HEK293 (cell line): ENCODE measurements at regions not wholly inside any gene's neighbourhood (a gene's known extent, or its start where the extent isn't known, plus 50 kb on each side); places are given as distances from the start of the nearest gene placed in this dataset.

Experiments
- CTCF ChIA-PET: fragments of 350-600 bp; formaldehyde crosslinking; extraction: SDS; loops from one replicate; lab custom pipeline; 2021; ENCODE audit warnings: antibody characterized with exemption; lab: Yijun Ruan, JAX
- POLR2A ChIA-PET: fragments of 300-600 bp; formaldehyde crosslinking; extraction: SDS; loops from one replicate; lab custom pipeline; 2020; ENCODE audit warnings: antibody characterized with exemption, inconsistent platforms; lab: Yijun Ruan, JAX
- H3K27ac ChIP-seq: fragments of 200-500 bp; sonication (Bioruptor generic); 2 replicates; pipeline ENCODE4 v1.5.1; 2014; ENCODE audit warnings: low read depth, low read length, control low read depth, inconsistent platforms; ENCODE audit errors: extremely low read depth
- H3K36me3 ChIP-seq, 2 experiments: fragments of 200-500 bp in 1 of 2; sonication (Bioruptor generic) in 1 of 2; 1 replicate in 1 of 2; 2 replicates in 1 of 2; pipeline ENCODE4 v1.5.1; 2014 to 2017; ENCODE audit warnings: inconsistent platforms in 2 of 2, low read length in 2 of 2; ENCODE audit not compliant: control insufficient read depth in 2 of 2, insufficient read depth in 1 of 2
- H3K4me1 ChIP-seq: fragments of 200-500 bp; sonication (Bioruptor generic); 2 replicates; pipeline ENCODE4 v1.5.1; 2014; ENCODE audit warnings: mild to moderate bottlenecking, low read length, inconsistent platforms; ENCODE audit not compliant: control insufficient read depth, insufficient read depth
- H3K4me3 ChIP-seq: 2 replicates; pipeline ENCODE4 v1.5.1; 2011; ENCODE audit warnings: low read depth, mild to moderate bottlenecking, control low read depth, low read length, moderate library complexity
- H3K9me3 ChIP-seq: fragments of 200-500 bp; sonication (Bioruptor generic); 2 replicates; pipeline ENCODE4 v1.5.1; 2014; ENCODE audit warnings: low read depth, low read length, inconsistent platforms; ENCODE audit not compliant: control insufficient read depth, insufficient read depth
- BCL11A ChIP-seq: fragments of 450-650 bp; formaldehyde crosslinking; IDR thresholded peaks from 2 replicates; pipeline ENCODE4 v1.5.1; 2016; ENCODE audit warnings: low read depth, missing biosample characterization, missing genetic modification characterization
- IKZF3 ChIP-seq: fragments of 450-650 bp; IDR thresholded peaks from 2 replicates; pipeline ENCODE4 v1.5.0; 2018; ENCODE audit warnings: missing biosample characterization, mild to moderate bottlenecking, missing genetic modification characterization, moderate library complexity
- WT1 ChIP-seq: fragments of 450-650 bp; formaldehyde crosslinking; IDR thresholded peaks from 2 replicates; pipeline ENCODE4 v1.5.1; 2016; ENCODE audit warnings: missing biosample characterization, missing genetic modification characterization
- ZBTB20 ChIP-seq: fragments of 450-650 bp; formaldehyde crosslinking; IDR thresholded peaks from 2 replicates; pipeline ENCODE4 v1.5.1; 2016; ENCODE audit warnings: missing biosample characterization, missing genetic modification characterization
- ZBTB21 ChIP-seq: fragments of 450-650 bp; formaldehyde crosslinking; IDR thresholded peaks from 2 replicates; pipeline ENCODE4 v1.5.1; 2017; ENCODE audit warnings: missing biosample characterization, missing genetic modification characterization
- ZEB2 ChIP-seq: fragments of 450-650 bp; formaldehyde crosslinking; IDR thresholded peaks from 2 replicates; pipeline ENCODE4 v1.5.1; 2016; ENCODE audit warnings: missing biosample characterization, missing genetic modification characterization
- ZNF114 ChIP-seq: fragments of 450-650 bp; formaldehyde crosslinking; IDR thresholded peaks from 2 replicates; pipeline ENCODE4 v1.5.0; 2017; ENCODE audit warnings: missing biosample characterization, missing genetic modification characterization
- ZNF223 ChIP-seq: fragments of 450-650 bp; formaldehyde crosslinking; IDR thresholded peaks from 2 replicates; pipeline ENCODE4 v1.5.1; 2016; ENCODE audit warnings: missing biosample characterization, missing genetic modification characterization
- ZNF416 ChIP-seq: fragments of 450-650 bp; formaldehyde crosslinking; IDR thresholded peaks from 2 replicates; pipeline ENCODE4 v1.5.1; 2016; ENCODE audit warnings: missing biosample characterization, missing genetic modification characterization
- ZNF571 ChIP-seq: fragments of 450-650 bp; formaldehyde crosslinking; IDR thresholded peaks from 2 replicates; pipeline ENCODE4 v1.5.0; 2017; ENCODE audit warnings: missing biosample characterization, missing genetic modification characterization
- ZNF654 ChIP-seq: fragments of 450-650 bp; formaldehyde crosslinking; IDR thresholded peaks from 2 replicates; pipeline ENCODE4 v1.5.1; 2016; ENCODE audit warnings: low read depth, missing biosample characterization, missing genetic modification characterization
- ZNF664 ChIP-seq: fragments of 450-650 bp; formaldehyde crosslinking; IDR thresholded peaks from 2 replicates; pipeline ENCODE4 v1.5.1; 2016; ENCODE audit warnings: missing biosample characterization, missing genetic modification characterization
- ZNF830 ChIP-seq: fragments of 450-650 bp; IDR thresholded peaks from 2 replicates; pipeline ENCODE4 v1.5.0; 2018; ENCODE audit warnings: missing biosample characterization, missing genetic modification characterization, low read depth, mild to moderate bottlenecking, moderate library complexity
- TF ChIP-seq, protein P1 (sequence below): fragments of 450-650 bp; formaldehyde crosslinking; IDR thresholded peaks from 2 replicates; pipeline ENCODE4 v1.5.1; 2016; ENCODE audit warnings: missing biosample characterization, missing genetic modification characterization
- TF ChIP-seq, protein P2 (sequence below): fragments of 450-650 bp; formaldehyde crosslinking; conservative IDR thresholded peaks from 2 replicates; pipeline ENCODE4 v1.5.1; 2016; ENCODE audit warnings: low read depth, missing biosample characterization, missing genetic modification characterization

DNA sequence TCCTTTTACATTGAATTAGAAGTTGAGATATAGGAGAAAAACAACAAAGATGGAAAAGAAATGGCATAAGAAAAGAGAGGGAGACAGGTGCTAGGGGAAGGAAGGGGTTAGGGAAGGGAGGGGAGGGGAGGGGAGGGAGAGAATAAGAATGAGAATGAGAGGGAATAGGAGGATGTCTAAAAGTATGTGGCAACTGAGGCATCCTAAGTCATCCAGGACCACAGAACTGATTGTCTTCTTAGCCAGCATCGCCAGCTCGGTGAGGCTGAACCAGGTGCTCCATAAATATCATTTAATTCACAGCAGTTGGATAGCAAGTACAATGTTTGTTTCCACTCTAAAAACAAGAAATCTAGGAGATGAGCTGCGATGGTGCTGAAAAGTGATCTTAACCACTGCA is 393.5 kb downstream of the TMEM182 start:
- ChIA-PET POLR2A (no interaction called here), CTCF (no interaction called here)
- Histone ChIP-seq H3K27ac (no peak overlapping the region), H3K4me3 (no peak overlapping the region), H3K9me3 (no peaks in the 10 kb centered on the region), H3K36me3 (no peaks in the 10 kb centered on the region), H3K4me1 (no peaks in the 10 kb centered on the region)
- TF ChIP-seq ZBTB21 (tag by site-specific recombination), result no peak
- no peak for TF ChIP-seq ZBTB20
- no peak for TF ChIP-seq ZEB2 (tag by site-specific recombination)
- TF ChIP-seq ZNF830, result no peak
- TF ChIP-seq ZNF416 (tag by site-specific recombination), result no peak
- TF ChIP-seq ZNF114, result no peak
- TF ChIP-seq ZNF571 (tag by site-specific recombination), result no peak
- TF ChIP-seq WT1 (tag by site-specific recombination), result no peak

DNA sequence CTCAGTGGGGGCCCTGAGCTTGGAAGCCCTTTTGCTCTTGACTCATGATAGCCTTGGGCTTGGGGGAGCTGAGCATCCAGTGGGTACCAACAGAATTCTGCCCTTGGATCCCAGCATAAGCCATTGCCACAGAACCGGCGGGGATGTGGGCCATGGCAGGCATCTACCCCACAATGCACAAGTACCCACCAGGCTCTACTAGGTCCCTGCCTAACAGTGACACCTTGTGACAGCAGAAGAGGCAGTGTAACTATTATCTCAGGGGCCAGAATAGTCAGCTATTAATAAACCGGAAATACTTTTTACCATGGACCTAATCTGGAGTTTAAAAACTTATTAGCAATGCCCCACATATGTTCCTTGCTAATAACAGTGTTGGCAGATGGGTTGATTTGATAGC is 397.2 kb downstream of the TMEM182 start:
- Histone ChIP-seq H3K36me3 (no peaks in the 10 kb centered on the region), H3K4me1 (no peaks in the 10 kb centered on the region), H3K4me3 (no peak overlapping the region)
- CTCF ChIA-PET, result interaction anchor here (1.5 kb wide), 1 partner anchor 183 kb away, joined by 5 read pairs; no protein-coding TSS in a partner anchor
- no peak for TF ChIP-seq ZNF416 (tag by site-specific recombination)
- TF ChIP-seq ZNF223 (tag by site-specific recombination), result no peak
- no peak for TF ChIP-seq BCL11A (tag by site-specific recombination)
- no peak for TF ChIP-seq IKZF3
- TF ChIP-seq, all 188 proteins: peak for 0
- H3K27ac ChIP-seq, result no peak overlapping the region
- H3K9me3 ChIP-seq, result no peaks in the 10 kb centered on the region
- POLR2A ChIA-PET, result no interaction called here

DNA sequence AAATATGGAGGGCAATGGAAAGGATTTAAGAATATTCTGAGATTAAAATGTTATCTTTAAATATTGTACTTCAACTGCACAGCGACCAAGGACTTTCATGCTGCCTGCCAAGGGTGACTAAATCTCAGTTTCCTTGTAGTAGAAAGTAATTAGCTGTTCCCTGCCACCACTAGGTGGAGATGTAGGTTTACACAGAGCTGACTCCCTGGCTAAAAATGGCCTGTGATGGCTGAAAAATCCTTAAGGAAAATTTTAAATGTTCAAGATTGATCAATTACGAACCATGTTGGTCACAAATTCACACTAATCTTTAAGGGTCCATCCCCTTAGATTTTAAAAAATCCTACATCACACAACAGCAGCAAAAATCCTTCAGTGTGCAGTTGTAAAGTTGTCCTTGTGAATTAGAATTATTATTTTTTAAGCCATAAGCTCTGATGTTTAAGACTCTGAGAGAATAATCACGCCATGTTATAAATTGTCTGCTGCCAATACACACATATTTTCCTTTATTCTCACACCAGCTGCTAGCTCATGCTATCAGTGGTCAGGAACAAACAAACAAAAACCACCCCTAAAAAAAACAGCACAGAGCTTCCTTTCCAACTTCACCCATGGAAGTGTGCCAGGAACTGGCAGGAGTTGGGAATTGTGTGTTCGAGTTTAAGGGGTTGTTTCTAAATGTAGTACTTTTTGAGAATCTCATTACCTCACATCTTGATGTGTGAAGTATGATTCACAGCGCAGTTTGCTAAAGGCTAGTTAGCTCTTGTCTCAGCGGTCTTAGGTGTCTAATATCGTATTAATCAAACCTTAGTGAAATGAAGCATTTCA is 399.8 kb downstream of the TMEM182 start:
- Histone ChIP-seq H3K4me1 (no peaks in the 10 kb centered on the region), H3K9me3 (no peaks in the 10 kb centered on the region), H3K4me3 (no peak overlapping the region), H3K27ac (no peak overlapping the region), H3K36me3 (no peaks in the 10 kb centered on the region)
- POLR2A ChIA-PET, result no interaction called here
- TF ChIP-seq ZNF664 (tag by site-specific recombination), result no peak
- peak; percentile 70 for TF ChIP-seq ZNF654
- TF ChIP-seq, protein P1, sequence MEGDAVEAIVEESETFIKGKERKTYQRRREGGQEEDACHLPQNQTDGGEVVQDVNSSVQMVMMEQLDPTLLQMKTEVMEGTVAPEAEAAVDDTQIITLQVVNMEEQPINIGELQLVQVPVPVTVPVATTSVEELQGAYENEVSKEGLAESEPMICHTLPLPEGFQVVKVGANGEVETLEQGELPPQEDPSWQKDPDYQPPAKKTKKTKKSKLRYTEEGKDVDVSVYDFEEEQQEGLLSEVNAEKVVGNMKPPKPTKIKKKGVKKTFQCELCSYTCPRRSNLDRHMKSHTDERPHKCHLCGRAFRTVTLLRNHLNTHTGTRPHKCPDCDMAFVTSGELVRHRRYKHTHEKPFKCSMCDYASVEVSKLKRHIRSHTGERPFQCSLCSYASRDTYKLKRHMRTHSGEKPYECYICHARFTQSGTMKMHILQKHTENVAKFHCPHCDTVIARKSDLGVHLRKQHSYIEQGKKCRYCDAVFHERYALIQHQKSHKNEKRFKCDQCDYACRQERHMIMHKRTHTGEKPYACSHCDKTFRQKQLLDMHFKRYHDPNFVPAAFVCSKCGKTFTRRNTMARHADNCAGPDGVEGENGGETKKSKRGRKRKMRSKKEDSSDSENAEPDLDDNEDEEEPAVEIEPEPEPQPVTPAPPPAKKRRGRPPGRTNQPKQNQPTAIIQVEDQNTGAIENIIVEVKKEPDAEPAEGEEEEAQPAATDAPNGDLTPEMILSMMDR (tag by site-specific recombination), result peak; percentile 23; the same call in 1 of the 2 replicates
- TF ChIP-seq, protein P2, sequence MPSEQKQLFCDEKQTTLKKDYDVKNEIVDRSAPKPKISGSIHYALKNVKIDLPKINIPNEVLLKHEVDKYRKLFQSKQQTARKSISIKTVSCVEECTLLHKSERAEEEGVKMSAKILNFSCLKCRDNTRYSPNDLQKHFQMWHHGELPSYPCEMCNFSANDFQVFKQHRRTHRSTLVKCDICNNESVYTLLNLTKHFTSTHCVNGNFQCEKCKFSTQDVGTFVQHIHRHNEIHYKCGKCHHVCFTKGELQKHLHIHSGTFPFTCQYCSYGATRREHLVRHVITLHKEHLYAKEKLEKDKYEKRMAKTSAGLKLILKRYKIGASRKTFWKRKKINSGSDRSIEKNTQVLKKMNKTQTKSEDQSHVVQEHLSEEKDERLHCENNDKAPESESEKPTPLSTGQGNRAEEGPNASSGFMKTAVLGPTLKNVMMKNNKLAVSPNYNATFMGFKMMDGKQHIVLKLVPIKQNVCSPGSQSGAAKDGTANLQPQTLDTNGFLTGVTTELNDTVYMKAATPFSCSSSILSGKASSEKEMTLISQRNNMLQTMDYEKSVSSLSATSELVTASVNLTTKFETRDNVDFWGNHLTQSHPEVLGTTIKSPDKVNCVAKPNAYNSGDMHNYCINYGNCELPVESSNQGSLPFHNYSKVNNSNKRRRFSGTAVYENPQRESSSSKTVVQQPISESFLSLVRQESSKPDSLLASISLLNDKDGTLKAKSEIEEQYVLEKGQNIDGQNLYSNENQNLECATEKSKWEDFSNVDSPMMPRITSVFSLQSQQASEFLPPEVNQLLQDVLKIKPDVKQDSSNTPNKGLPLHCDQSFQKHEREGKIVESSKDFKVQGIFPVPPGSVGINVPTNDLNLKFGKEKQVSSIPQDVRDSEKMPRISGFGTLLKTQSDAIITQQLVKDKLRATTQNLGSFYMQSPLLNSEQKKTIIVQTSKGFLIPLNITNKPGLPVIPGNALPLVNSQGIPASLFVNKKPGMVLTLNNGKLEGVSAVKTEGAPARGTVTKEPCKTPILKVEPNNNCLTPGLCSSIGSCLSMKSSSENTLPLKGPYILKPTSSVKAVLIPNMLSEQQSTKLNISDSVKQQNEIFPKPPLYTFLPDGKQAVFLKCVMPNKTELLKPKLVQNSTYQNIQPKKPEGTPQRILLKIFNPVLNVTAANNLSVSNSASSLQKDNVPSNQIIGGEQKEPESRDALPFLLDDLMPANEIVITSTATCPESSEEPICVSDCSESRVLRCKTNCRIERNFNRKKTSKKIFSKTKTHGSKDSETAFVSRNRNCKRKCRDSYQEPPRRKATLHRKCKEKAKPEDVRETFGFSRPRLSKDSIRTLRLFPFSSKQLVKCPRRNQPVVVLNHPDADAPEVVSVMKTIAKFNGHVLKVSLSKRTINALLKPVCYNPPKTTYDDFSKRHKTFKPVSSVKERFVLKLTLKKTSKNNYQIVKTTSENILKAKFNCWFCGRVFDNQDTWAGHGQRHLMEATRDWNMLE, result no peak
- CTCF ChIA-PET, result interaction anchor here (0.5 to 2.6 kb wide), 29 partner anchors 9 to 1783 kb away, joined by 3 to 16 read pairs (median 4); no protein-coding TSS in a partner anchor
